ENCODE measurements at regions not wholly inside any gene's neighbourhood (a gene's known extent, or its start where the extent isn't known, plus 50 kb on each side); places are given as distances from the start of the nearest gene placed in this dataset.

GRCh38 chr7:27349621-27350020 is 107.0 kb downstream of the EVX1 start:
- Histone ChIP-seq H3K9me3 (replicated peaks) (no peaks in the 10 kb centered on the region), H3K27ac (replicated peaks) (no peak overlapping the region), H3K4me3 (no peak overlapping the region), H3K36me3 (no peaks in the 10 kb centered on the region), H3K27me3 (ENCODE audit: low read depth) (peaks cover 55% of the 10 kb centered on the region), H3K4me1 (no peaks in the 10 kb centered on the region)
- no peak for TF ChIP-seq CTCF (IDR thresholded peaks at IDR 0.05; ENCODE audit: borderline replicate concordance)
- DNase-seq: no peak
- intact Hi-C loops (cut with micrococcal nuclease): no loop called here

- DNase-seq: no peak
- H3K27me3 ChIP-seq (ENCODE audit: low read depth): peaks cover 56% of the 10 kb centered on the region
- intact Hi-C loops (cut with micrococcal nuclease): no loop called here
- H3K9me3 ChIP-seq (replicated peaks): no peaks in the 10 kb centered on the region
- H3K4me1 ChIP-seq: no peaks in the 10 kb centered on the region
- no peaks in the 10 kb centered on the region for H3K36me3 ChIP-seq
- no peak overlapping the region for H3K27ac ChIP-seq (replicated peaks)
- no peak overlapping the region for H3K4me3 ChIP-seq
- no peak for TF ChIP-seq CTCF (IDR thresholded peaks at IDR 0.05; ENCODE audit: borderline replicate concordance)
Observed at GRCh38 chr7:27351137-27351536, 108.5 kb downstream of the EVX1 start.

GRCh38 chr7:27351786-27352185 is 109.2 kb downstream of the EVX1 start:
- intact Hi-C loops (cut with micrococcal nuclease): no loop called here
- TF ChIP-seq CTCF (IDR thresholded peaks at IDR 0.05; ENCODE audit: borderline replicate concordance): no peak
- no peaks in the 10 kb centered on the region for H3K4me1 ChIP-seq
- H3K27me3 ChIP-seq (ENCODE audit: low read depth): peaks cover 54% of the 10 kb centered on the region
- H3K9me3 ChIP-seq (replicated peaks): no peaks in the 10 kb centered on the region
- H3K36me3 ChIP-seq: no peaks in the 10 kb centered on the region
- no peak overlapping the region for H3K27ac ChIP-seq (replicated peaks)
- no peak for DNase-seq
- H3K4me3 ChIP-seq: no peak overlapping the region

GRCh38 chr7:27359181-27360125 is 116.9 kb downstream of the EVX1 start:
- no peak for DNase-seq
- intact Hi-C loops (cut with micrococcal nuclease): no loop called here
- Histone ChIP-seq H3K27ac (replicated peaks) (no peak overlapping the region), H3K9me3 (replicated peaks) (no peaks in the 10 kb centered on the region), H3K27me3 (ENCODE audit: low read depth) (peaks cover 43% of the 10 kb centered on the region), H3K4me1 (no peaks in the 10 kb centered on the region), H3K36me3 (no peaks in the 10 kb centered on the region), H3K4me3 (no peak overlapping the region)
- no peak for TF ChIP-seq CTCF (IDR thresholded peaks at IDR 0.05; ENCODE audit: borderline replicate concordance)

- intact Hi-C loops (cut with micrococcal nuclease): no loop called here
- Histone ChIP-seq H3K36me3 (no peaks in the 10 kb centered on the region), H3K27ac (replicated peaks) (no peak overlapping the region), H3K27me3 (ENCODE audit: low read depth) (peaks cover 29% of the 10 kb centered on the region), H3K9me3 (replicated peaks) (no peaks in the 10 kb centered on the region), H3K4me1 (no peaks in the 10 kb centered on the region), H3K4me3 (no peak overlapping the region)
- DNase-seq: no peak
- no peak for TF ChIP-seq CTCF (IDR thresholded peaks at IDR 0.05; ENCODE audit: borderline replicate concordance)
Observed at GRCh38 chr7:27361522-27361921, 118.9 kb downstream of the EVX1 start.

Data from left ventricle myocardium inferior (tissue), 1 donor.